K562 (cell line): ENCODE measurements at regions not wholly inside any gene's neighbourhood (a gene's known extent, or its start where the extent isn't known, plus 50 kb on each side); places are given as distances from the start of the nearest gene placed in this dataset.
A peak's percentile ranks its signal among the peaks of the same experiment; 100 is the strongest.

Source experiments
- ATAC-seq: fragments of 200-7000 bp; cut with Tn5 transposase; 3 replicates; pipeline ENCODE4 v1.9.1; 2020; ENCODE audit warnings: moderate library complexity
- BruUV-seq: library from RNA; stranded (reverse); fragments of 400-500 nt; replicated peaks from 2 replicates; lab custom pipeline; 2021; lab: Mats Ljungman, UMichigan
- CTCF ChIA-PET: fragments of 300-600 bp; formaldehyde crosslinking; extraction: SDS; loops from one replicate; lab custom pipeline; 2021; ENCODE audit warnings: low intra/inter-chr PET ratio; lab: Yijun Ruan, JAX
- POLR2A ChIA-PET: fragments of 300-600, 350-650 bp; sonication (Branson Sonifier 250); formaldehyde crosslinking; extraction: SDS; loops from one replicate; lab custom pipeline; 2021; ENCODE audit warnings: antibody characterized with exemption, inconsistent platforms; lab: Yijun Ruan, JAX
- DNase-seq, 4 experiments: peaks; one replicate each; pipeline versions ENCODE4 v3.0.0 to v3.0.0-alpha.2; 2011 to 2018; ENCODE audit warnings: low spot score in 3 of 4, mixed read lengths in 3 of 4; ENCODE audit errors: extremely low read depth in 1 of 4
- FAIRE-seq: peaks from 2 replicates; lab custom pipeline; 2011; peaks lifted over from hg19 to GRCh38; lab: Jason Lieb, UNC
- H2AFZ ChIP-seq: 2 replicates; pipeline ENCODE4 v1.6.0; 2011; ENCODE audit warnings: low read depth, low read length, control low read depth, inconsistent platforms
- H3K27ac ChIP-seq: fragments of 200-600 bp; 3 replicates; pipeline ENCODE4 v1.8.0; 2011; ENCODE audit warnings: low read depth, mild to moderate bottlenecking, control low read depth, inconsistent platforms, low read length, moderate library complexity, mixed read lengths; ENCODE audit errors: extremely low read depth
- H3K27me3 ChIP-seq, 2 experiments: fragments of 300-600 bp in 1 of 2; 2 replicates in 1 of 2; 3 replicates in 1 of 2; pipeline versions ENCODE4 v1.6.0 to v1.8.0; 2011; ENCODE audit warnings: inconsistent platforms in 2 of 2, low read length in 2 of 2, mild to moderate bottlenecking in 1 of 2, mixed read lengths in 1 of 2, moderate library complexity in 1 of 2; ENCODE audit not compliant: control insufficient read depth in 2 of 2, insufficient read depth in 2 of 2
- H3K36me3 ChIP-seq: fragments of 300-600 bp; 3 replicates; pipeline ENCODE4 v1.8.0; 2011; ENCODE audit warnings: mild to moderate bottlenecking, low read length, inconsistent platforms; ENCODE audit not compliant: control insufficient read depth, insufficient read depth
- H3K4me1 ChIP-seq, 2 experiments: fragments of 200-600 bp in 1 of 2; replicated peaks in 1 of 2; 2 replicates in 1 of 2; 3 replicates in 1 of 2; pipeline versions ENCODE4 v1.5.1 to v1.8.0; 2011; ENCODE audit warnings: inconsistent platforms in 2 of 2, low read length in 2 of 2, mild to moderate bottlenecking in 1 of 2, mixed read lengths in 1 of 2, moderate library complexity in 1 of 2; ENCODE audit not compliant: control insufficient read depth in 2 of 2, insufficient read depth in 2 of 2
- H3K4me2 ChIP-seq: 2 replicates; pipeline ENCODE4 v1.6.1; 2011; ENCODE audit warnings: low read length, control low read depth, inconsistent platforms, mixed read lengths; ENCODE audit not compliant: insufficient read depth
- H3K4me3 ChIP-seq: fragments of 200-600 bp; sonication (generic), shearing (Covaris generic); 2 replicates; pipeline ENCODE4 v1.5.1; 2016; ENCODE audit warnings: control low read depth, inconsistent platforms
- H3K79me2 ChIP-seq: fragments of 200-600 bp; 3 replicates; pipeline ENCODE4 v1.8.0; 2011; ENCODE audit warnings: low read length, inconsistent platforms; ENCODE audit not compliant: control insufficient read depth, insufficient read depth
- H3K9ac ChIP-seq, 2 experiments: 2 replicates each; pipeline versions ENCODE4 v1.6.0 to v1.6.1; 2011; ENCODE audit warnings: low read depth in 2 of 2, low read length in 2 of 2, control low read depth in 1 of 2, inconsistent platforms in 1 of 2, mild to moderate bottlenecking in 1 of 2, mixed read lengths in 1 of 2; ENCODE audit not compliant: insufficient read depth in 1 of 2
- H3K9me1 ChIP-seq: one replicate; pipeline ENCODE4 v1.6.0; 2011; ENCODE audit warnings: inconsistent platforms, mild to moderate bottlenecking, low read length, moderate library complexity; ENCODE audit not compliant: control insufficient read depth, insufficient read depth
- H3K9me3 ChIP-seq: replicated peaks from 2 replicates; pipeline ENCODE4 v1.5.1; 2011; ENCODE audit warnings: low read depth, low read length, inconsistent platforms; ENCODE audit not compliant: control insufficient read depth, insufficient read depth
- H4K20me1 ChIP-seq: replicated peaks from 2 replicates; pipeline ENCODE4 v1.6.1; 2011; ENCODE audit warnings: low read length, inconsistent platforms, mixed read lengths; ENCODE audit not compliant: control insufficient read depth, insufficient read depth
- CBX2 ChIP-seq: fragments of 200-600 bp; sonication (generic); IDR thresholded peaks from one replicate; pipeline ENCODE4 v1.6.1; 2012; ENCODE audit warnings: mild to moderate bottlenecking, low read length, inconsistent platforms; ENCODE audit not compliant: insufficient read depth, poor library complexity, severe bottlenecking
- CEBPG ChIP-seq, 3 experiments: fragments of 200-800 bp in 1 of 3; sonication (Bioruptor generic) in 1 of 3; sonication (generic) in 1 of 3; formaldehyde crosslinking in 1 of 3; IDR thresholded peaks in 2 of 3; conservative IDR thresholded peaks in 1 of 3; 2 replicates each; pipeline versions ENCODE4 v1.6.1 to v1.8.0; 2016 to 2022; ENCODE audit warnings: missing compliant biosample characterization in 2 of 3, missing genetic modification characterization in 2 of 3, mild to moderate bottlenecking in 1 of 3, missing genetic modification reagents in 1 of 3
- FIP1L1 ChIP-seq: fragments of 200-400 bp; formaldehyde crosslinking; IDR thresholded peaks from 2 replicates; pipeline ENCODE4 v1.6.1; 2018; ENCODE audit warnings: mild to moderate bottlenecking, low read depth, low read length; ENCODE audit not compliant: poor library complexity, severe bottlenecking
- L3MBTL2 ChIP-seq: fragments of 450-650 bp; IDR thresholded peaks from 2 replicates; pipeline ENCODE4 v1.6.1; 2016; ENCODE audit warnings: mild to moderate bottlenecking, moderate library complexity
- MAFF ChIP-seq: IDR thresholded peaks from 2 replicates; pipeline ENCODE4 v1.6.1; 2012; ENCODE audit warnings: low read length, improper control_type of control experiment
- POLR3G ChIP-seq: IDR thresholded peaks from 2 replicates; pipeline ENCODE4 v1.6.1; 2011; ENCODE audit not compliant: insufficient read length, insufficient replicate concordance; ENCODE audit errors: extremely low read depth
- SNRNP70 ChIP-seq: fragments of 200-400 bp; formaldehyde crosslinking; optimal IDR thresholded peaks from 2 replicates; pipeline ENCODE3; 2017; ENCODE audit warnings: low read depth, low read length
- ZNF551 ChIP-seq: fragments of 250-450 bp; sonication (Bioruptor Pico); IDR thresholded peaks from 2 replicates; pipeline ENCODE4 v1.5.0; 2021; ENCODE audit warnings: mild to moderate bottlenecking, moderate library complexity
- WGBS: fragments of 100-300 bp; shearing (Covaris generic); methylation state at CpG from one replicate; pipeline ENCODE4 v1.1.6; 2016; ENCODE audit warnings: low coverage, mixed read lengths; ENCODE audit not compliant: insufficient coverage; ENCODE audit errors: missing lambda C conversion rate; 5-methylcytosine and 5-hydroxymethylcytosine counted together
- in situ Hi-C: fragments of 300-500 bp; cut with MboI; formaldehyde crosslinking; loops from 4 replicates; pipeline ENCODE4 v1.15.0; 2018; ENCODE audit warnings: inconsistent platforms, mixed read lengths
- intact Hi-C: fragments of 100-400 bp; cut with micrococcal nuclease; formaldehyde crosslinking; loops from 2 replicates; pipeline ENCODE4 v1.14.2; 2022
- TF ChIP-seq, protein P1 (sequence below): fragments of 200-800 bp; sonication (Bioruptor generic); IDR thresholded peaks from 2 replicates; pipeline ENCODE4 v1.6.1; 2016; ENCODE audit warnings: missing genetic modification characterization, missing compliant biosample characterization

GRCh38 chr4:81754169-81754568 is 282.5 kb upstream of the RASGEF1B start:
- in situ Hi-C loops: no loop called here
- no peak overlapping the region for H3K27ac ChIP-seq
- WGBS: 22% methylated on average over 4 of the region's 4 CpGs
- TF ChIP-seq CBX2 (no peak), FIP1L1 (no peak), ZNF551 (CRISPR knock-in tag) (no peak), POLR3G (no peak)
- FAIRE-seq (no peak), ATAC-seq (no peak), DNase-seq (no peak)
- H3K79me2 ChIP-seq: no peaks in the 10 kb centered on the region
- H3K9me3 ChIP-seq: no peaks in the 10 kb centered on the region
- H3K4me1 ChIP-seq: peaks cover 0 to 19% of the 10 kb centered on the region in 2 experiments; a peak in 4 of 5 replicates
- no peaks in the 10 kb centered on the region for H3K36me3 ChIP-seq
- no peaks in the 10 kb centered on the region for H4K20me1 ChIP-seq
- ChIA-PET POLR2A (interaction anchor here (0.5 kb wide), 1 partner anchor 36 kb away, joined by 4 read pairs; no protein-coding TSS in a partner anchor), CTCF (no interaction called here)
- intact Hi-C loops: no loop called here
- H3K4me2 ChIP-seq: no peak overlapping the region
- H2AFZ ChIP-seq: no peak overlapping the region
- H3K9ac ChIP-seq: no peak overlapping the region
- H3K4me3 ChIP-seq: no peak overlapping the region
- BruUV-seq: no TSS peak
- peaks cover 4% of the 10 kb centered on the region for H3K9me1 ChIP-seq
- H3K27me3 ChIP-seq: no peaks in the 10 kb centered on the region

GRCh38 chr4:81751531-81752289 is 280.0 kb upstream of the RASGEF1B start:
- H3K9ac ChIP-seq: no peak overlapping the region
- no peaks in the 10 kb centered on the region for H3K9me3 ChIP-seq
- H3K79me2 ChIP-seq: no peaks in the 10 kb centered on the region
- H4K20me1 ChIP-seq: no peaks in the 10 kb centered on the region
- POLR2A ChIA-PET: no interaction called here
- intact Hi-C loops (no loop called here), in situ Hi-C loops (no loop called here)
- 42% methylated on average over 6 of the region's 6 CpGs for WGBS
- DNase-seq (no peak), FAIRE-seq (no peak), ATAC-seq (no peak)
- H3K4me1 ChIP-seq: peaks cover 0 to 12% of the 10 kb centered on the region in 2 experiments; a peak in 4 of 5 replicates
- BruUV-seq: no TSS peak
- H3K36me3 ChIP-seq: no peaks in the 10 kb centered on the region
- H2AFZ ChIP-seq: no peak overlapping the region
- no peak overlapping the region for H3K4me3 ChIP-seq
- CTCF ChIA-PET: no interaction called here
- no peaks in the 10 kb centered on the region for H3K27me3 ChIP-seq
- no peak overlapping the region for H3K27ac ChIP-seq
- no peak overlapping the region for H3K4me2 ChIP-seq
- H3K9me1 ChIP-seq: no peaks in the 10 kb centered on the region
- TF ChIP-seq L3MBTL2 (no peak), MAFF (peak; percentile 81), CEBPG (CRISPR knock-in tag; IDR thresholded peaks at IDR 0.05) (no peak), CEBPG (tag; conservative IDR thresholded peaks at IDR 0.05 in 1 of 2, IDR thresholded peaks at IDR 0.05 in 1 of 2) (no peak), SNRNP70 (no peak)
- TF ChIP-seq, protein P1, sequence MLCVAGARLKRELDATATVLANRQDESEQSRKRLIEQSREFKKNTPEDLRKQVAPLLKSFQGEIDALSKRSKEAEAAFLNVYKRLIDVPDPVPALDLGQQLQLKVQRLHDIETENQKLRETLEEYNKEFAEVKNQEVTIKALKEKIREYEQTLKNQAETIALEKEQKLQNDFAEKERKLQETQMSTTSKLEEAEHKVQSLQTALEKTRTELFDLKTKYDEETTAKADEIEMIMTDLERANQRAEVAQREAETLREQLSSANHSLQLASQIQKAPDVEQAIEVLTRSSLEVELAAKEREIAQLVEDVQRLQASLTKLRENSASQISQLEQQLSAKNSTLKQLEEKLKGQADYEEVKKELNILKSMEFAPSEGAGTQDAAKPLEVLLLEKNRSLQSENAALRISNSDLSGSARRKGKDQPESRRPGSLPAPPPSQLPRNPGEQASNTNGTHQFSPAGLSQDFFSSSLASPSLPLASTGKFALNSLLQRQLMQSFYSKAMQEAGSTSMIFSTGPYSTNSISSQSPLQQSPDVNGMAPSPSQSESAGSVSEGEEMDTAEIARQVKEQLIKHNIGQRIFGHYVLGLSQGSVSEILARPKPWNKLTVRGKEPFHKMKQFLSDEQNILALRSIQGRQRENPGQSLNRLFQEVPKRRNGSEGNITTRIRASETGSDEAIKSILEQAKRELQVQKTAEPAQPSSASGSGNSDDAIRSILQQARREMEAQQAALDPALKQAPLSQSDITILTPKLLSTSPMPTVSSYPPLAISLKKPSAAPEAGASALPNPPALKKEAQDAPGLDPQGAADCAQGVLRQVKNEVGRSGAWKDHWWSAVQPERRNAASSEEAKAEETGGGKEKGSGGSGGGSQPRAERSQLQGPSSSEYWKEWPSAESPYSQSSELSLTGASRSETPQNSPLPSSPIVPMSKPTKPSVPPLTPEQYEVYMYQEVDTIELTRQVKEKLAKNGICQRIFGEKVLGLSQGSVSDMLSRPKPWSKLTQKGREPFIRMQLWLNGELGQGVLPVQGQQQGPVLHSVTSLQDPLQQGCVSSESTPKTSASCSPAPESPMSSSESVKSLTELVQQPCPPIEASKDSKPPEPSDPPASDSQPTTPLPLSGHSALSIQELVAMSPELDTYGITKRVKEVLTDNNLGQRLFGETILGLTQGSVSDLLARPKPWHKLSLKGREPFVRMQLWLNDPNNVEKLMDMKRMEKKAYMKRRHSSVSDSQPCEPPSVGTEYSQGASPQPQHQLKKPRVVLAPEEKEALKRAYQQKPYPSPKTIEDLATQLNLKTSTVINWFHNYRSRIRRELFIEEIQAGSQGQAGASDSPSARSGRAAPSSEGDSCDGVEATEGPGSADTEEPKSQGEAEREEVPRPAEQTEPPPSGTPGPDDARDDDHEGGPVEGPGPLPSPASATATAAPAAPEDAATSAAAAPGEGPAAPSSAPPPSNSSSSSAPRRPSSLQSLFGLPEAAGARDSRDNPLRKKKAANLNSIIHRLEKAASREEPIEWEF (CRISPR knock-in tag): no peak
